ENCODE measurements at regions not wholly inside any gene's neighbourhood (a gene's known extent, or its start where the extent isn't known, plus 50 kb on each side); places are given as distances from the start of the nearest gene placed in this dataset.
A peak's percentile ranks its signal among the peaks of the same experiment; 100 is the strongest.
"Not testable (repeated sequence)": the region's sequence is repeated elsewhere in the genome, so short reads cannot be mapped to it uniquely, and the experiment has no call there.

- no peak for DNase-seq (ENCODE audit: low spot score)
These were observed 633.3 kb upstream of the CAMK1G start for GRCh38 chr1:208950206-208950605.

DNA sequence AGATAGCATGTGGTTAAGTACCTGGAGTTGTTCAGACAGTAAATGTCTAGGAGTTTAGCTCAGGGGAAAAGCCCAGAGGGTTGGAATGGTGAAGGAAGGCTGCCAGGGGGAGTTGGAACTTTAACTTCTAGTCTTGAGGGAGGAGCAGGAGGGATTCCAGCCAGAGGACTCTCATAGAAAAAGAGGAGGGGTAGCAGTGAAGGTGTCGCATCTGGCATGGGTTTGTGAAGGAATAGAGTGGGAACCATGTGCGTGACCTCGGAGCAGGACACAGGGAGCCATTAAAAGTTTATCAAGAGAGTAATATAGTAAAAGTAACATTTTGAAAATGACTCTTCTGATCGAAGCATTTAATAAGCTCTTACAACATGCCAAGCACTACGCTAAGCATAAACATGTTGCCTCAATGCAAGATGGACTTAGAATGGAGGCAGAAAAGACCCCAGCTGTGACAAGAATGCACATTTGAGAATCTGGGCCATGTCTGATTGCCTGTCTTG, 632.4 kb upstream of the CAMK1G start:
- no peak for DNase-seq (ENCODE audit: low spot score)

- no peak for DNase-seq (ENCODE audit: low spot score)
These were observed 631.6 kb upstream of the CAMK1G start for GRCh38 chr1:208951908-208952307.

DNA sequence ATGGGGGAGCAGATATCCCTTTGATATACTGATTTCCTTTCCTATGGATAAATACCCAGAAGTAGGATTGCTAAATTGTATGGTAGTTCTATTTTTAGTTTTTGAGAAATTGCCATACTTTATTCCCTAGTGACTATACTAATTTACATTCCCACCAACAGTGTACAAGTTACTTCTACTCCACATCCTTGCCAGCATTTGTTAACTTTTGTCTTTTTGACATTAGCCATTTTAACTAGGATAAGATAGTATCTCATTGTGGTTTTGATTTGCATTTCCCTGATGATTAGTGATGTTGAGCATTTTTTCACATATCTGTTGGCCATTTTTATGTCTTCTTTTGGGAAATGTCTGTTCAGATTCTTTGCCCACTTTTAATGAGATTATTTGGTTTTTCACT, 620.6 kb upstream of the CAMK1G start:
- DNase-seq (ENCODE audit: low spot score), result no peak

DNA sequence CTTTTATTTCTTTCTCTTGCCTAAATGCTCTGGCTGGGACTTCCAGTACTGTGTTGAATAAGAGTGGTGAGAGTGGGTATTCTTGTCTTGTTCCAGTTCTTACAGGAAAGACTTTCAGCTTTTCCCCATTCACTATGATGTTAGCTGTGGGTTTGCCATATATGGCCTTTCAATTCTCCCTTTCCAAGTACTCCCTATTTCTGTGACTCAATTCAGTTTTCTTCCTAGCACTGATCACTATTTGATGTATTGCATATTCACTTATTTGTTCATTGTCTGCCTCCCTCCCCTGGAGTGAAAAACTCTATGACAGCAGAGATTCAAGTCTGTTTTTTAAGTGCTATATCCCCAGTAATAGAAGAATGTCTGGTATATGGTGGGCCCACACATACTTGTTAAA, 618.2 kb upstream of the CAMK1G start:
- DNase-seq (ENCODE audit: low spot score), result no peak

DNA sequence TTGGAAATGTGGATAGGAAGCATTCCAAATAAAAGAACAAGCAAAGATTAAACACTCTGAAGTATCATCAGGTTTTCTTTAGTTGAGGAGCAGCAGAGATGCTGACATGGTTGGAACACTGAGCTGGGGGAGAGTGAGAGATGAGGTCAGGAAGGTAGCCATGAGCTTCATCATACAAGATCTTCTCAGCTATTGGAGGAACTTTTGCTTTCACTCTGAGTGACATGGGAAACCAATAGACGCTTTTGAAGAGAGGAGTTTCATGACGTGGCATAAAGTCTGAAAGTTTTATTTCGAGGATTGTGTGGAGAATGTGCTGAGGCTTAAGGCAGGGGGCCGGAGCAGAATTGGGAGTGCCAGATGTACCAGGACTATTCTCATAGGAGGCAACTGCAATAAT, 616.2 kb upstream of the CAMK1G start:
- no peak for DNase-seq (ENCODE audit: low spot score)

DNA sequence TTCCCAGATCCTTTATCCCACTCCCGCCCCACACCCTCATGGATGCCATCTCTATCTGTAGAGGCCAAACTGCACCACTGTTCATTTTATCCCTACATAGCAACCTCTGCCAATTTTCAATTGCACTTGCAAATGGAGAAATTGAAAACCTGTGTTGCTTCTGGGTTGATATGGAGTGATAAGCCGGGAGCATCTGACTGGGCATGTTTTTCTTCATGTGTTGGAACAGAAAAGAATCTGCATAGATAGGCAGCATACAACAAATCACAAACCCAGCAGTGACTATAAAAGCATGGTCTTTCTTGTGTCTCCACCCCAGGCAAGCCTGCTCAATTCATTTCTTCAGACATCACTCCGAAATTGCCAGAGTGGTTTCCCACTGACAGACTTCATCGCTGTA, 608.8 kb upstream of the CAMK1G start:
- DNase-seq (ENCODE audit: low spot score), result no peak

- DNase-seq (ENCODE audit: low spot score), result no peak
These were observed 608.1 kb upstream of the CAMK1G start for GRCh38 chr1:208975456-208975855.

- no peak for DNase-seq (ENCODE audit: low spot score)
These were observed 606.5 kb upstream of the CAMK1G start for GRCh38 chr1:208977012-208977411.

DNA sequence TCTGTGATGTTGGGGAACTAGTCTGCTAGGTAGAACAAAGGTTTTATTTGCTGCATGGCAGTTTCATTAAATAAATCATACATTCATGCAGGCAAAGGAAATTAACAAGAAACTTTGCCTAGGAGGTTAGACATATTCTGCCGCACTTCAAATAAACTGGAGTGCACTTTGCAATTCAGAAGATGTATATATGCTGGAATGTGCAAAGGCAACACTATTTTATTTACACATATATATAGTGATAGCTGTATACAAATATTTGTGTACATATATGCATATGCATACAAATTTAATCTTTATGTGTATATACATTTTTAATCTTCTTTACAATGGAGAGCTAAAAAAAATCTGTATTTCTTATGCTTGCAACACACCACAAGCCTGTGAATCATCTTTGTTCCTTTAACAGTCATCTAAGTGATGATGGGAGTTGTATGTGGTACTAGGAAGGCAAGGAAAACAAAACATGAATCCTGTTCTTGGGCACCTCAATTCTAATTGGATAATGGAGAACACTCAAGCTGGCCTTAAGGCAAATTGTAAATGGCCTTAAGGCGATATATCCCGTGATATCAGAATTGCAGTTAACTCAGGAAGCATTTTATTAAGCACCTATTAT, 605.8 kb upstream of the CAMK1G start:
- no peak for DNase-seq (ENCODE audit: low spot score)

DNA sequence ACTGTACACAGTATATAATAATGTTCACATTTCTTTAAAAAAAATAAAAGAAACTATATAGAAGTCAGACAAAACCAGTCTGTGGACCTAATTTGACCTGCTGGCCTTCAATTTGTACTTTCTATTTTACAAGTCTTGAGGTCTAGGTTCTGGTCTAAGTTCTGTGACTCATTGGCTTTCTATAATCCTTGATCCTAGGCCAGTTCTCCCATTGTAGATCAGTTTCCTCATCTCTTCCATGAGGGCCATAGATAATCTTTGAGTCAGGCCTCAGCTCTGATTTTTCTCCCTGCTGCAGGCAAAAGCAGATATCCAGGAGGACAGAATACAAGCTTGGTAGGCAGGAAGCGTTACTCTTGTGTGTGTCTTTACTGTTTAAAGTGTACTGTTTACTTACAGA, 603.7 kb upstream of the CAMK1G start:
- DNase-seq (ENCODE audit: low spot score), result no peak

DNA sequence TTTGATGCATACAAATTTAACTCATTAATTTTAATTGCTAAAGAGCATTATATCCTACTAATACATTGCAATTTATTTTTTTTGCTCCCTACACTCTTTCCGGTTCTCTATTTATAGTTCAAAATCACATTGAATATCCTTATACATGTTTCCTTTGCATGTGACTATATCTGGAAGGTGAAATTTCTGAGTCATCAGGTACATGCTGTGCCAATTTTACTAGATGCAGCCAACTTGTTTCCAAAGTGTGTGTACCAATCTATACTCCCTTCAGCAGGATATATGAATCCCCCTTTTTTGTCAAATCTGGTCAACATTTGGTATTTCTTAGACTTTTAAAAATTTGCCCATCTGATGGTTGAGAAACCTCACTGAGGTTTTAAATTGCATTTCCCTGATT, 602.9 kb upstream of the CAMK1G start:
- DNase-seq (ENCODE audit: low spot score), result no peak

- peak; percentile 52 for DNase-seq (ENCODE audit: low spot score)
These were observed 598.3 kb upstream of the CAMK1G start for GRCh38 chr1:208985231-208985630.

- no peak for DNase-seq (ENCODE audit: low spot score)
These were observed 594.7 kb upstream of the CAMK1G start for GRCh38 chr1:208988811-208989222.

DNA sequence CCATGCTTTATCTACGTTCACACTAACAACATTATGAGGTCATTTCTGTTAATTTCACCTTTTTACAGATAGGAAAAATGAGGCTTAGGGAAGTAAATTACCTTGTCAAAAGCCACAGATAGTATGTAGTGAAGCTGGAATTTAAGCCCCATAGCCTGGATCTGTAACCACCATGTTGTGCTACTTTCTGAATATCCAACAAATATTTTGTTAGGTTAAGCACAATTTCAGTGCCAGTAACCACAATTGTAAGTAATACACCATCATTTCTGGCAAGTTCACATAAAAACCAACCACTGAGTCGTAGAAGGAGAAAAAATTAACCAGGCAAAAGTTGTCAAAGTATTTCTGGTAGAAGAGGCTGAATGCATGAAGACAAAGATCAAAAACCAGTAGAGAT, 593.1 kb upstream of the CAMK1G start:
- no peak for DNase-seq (ENCODE audit: low spot score)

- DNase-seq (ENCODE audit: low spot score), result not testable (repeated sequence)
These were observed 586.5 kb upstream of the CAMK1G start for GRCh38 chr1:208997053-208997452.

DNA sequence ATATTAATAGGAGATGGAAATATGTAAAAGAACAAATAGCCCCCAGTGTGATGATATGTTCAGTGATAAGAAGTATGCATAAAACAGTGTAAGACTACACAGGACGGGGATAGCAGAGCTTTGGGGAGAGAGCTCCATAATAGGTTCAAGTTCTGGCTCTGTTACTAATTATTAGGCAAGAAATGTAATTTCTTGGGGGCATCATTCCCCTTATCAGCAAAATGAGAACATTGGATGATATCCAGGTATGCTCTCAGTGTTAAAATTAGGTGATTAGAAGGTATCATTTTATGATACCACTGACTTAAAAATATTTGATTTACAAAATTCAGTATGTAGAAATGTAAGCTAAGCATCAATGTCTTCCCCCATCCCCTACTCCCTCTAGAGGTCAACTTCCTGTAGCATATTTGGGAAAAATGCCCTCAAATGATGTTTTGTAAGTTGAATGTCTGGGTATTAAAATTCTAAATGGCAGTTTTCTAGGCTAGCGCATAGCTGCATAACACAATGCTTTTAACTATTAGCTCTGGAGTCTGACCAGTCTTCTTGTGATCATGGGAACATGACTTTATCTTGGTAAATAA, 585.7 kb upstream of the CAMK1G start:
- no peak for DNase-seq (ENCODE audit: low spot score)

DNA sequence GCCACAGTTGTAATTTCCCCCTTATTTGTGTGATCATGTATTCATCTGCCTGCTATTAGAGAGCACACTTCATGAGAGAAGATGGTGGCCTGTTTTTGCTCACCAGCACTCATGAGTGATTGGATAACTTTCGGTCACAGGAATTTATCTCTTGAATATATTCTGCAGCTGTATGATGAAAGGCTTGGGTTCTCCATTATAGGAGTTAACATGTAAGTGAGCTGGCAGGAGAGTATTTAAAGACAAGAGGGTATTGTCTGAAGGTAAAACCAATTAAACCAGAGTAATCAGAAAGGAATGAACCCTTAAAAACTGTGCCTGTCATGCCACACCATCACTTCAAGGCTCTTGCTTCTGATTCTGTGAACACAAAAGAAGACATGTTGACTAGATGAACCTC, 574.9 kb upstream of the CAMK1G start:
- DNase-seq (ENCODE audit: low spot score), result no peak

GRCh38 chr1:209010475-209011230, 572.9 kb upstream of the CAMK1G start:
- DNase-seq (ENCODE audit: low spot score), result no peak

DNA sequence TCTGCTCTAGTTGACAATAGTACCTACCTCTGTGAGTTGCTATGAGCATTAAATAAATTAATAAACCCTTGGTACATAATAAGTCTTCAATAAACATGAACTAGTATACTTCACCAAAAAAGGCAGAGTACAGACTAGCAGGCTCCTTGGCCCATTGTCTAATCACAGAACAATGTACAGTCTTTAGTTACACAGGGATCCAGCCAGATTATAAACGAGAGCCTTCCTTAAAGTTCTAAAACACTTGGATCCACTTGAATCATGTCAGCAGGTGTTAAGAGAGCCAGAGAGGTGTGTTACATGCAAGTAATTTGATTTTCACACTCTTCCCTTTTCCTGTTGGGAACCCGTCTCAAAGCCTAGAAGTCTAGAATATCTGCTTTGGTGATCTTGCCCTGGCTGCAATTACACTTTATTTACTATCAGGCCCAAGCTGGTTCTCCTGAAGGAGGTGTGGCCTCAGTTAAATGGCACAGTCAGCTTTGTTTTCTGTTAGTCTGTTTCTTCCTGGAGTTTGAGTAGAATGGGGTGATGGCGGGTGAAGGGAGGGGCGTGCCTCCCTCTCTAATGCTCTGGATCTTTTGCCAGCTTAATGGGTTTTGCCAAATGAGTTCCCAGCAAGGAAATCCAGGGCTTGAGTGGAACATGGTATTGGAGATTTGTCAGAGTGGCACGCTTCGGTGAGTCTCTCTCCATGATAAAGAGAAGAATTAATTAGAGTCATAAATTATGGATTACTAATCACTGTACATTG, 570.9 kb upstream of the CAMK1G start:
- DNase-seq (ENCODE audit: low spot score), result no peak

DNA sequence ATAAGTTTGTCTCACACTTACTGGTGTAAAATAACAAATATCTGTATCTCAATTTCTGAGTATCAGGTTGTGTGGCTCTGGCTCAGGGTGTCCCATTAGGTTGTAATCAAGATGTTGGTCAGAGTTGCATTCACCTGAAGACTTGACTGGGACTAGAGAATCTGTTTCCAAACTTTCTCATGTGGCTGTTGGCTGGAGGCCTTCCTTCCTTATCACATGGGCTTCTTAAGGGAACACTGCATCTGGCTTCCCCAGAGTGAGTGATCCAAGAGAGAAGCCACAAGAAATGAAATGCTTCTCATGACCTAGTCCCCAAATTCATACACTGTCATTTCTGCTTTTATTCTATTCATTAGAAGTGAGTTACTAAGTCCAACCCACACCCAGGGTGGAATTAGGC, 568.4 kb upstream of the CAMK1G start:
- no peak for DNase-seq (ENCODE audit: low spot score)

- DNase-seq (ENCODE audit: low spot score), result no peak
These were observed 561.9 kb upstream of the CAMK1G start for GRCh38 chr1:209021622-209022021.

DNA sequence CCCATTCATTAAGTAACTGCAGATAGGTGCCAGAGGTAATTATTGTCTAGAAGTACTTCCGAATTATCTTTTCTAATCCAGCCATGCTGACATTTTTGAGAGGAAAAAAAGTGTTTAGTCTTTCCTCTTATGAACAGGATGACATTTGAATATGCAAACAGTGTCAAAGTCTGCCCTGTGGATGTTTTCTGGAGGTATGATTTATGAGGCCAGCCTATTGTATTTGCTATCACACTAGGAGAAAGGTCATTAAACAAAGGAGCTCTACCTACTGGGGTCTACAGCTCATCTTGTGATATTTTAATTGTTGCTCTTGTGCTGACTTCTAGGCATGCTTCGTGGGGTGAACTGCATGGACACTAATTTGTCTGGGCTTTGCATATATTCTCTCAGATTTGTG, 559.7 kb upstream of the CAMK1G start:
- DNase-seq (ENCODE audit: low spot score), result no peak
